ENCODE measurements at regions not wholly inside any gene's neighbourhood (a gene's known extent, or its start where the extent isn't known, plus 50 kb on each side); places are given as distances from the start of the nearest gene placed in this dataset.

DNA sequence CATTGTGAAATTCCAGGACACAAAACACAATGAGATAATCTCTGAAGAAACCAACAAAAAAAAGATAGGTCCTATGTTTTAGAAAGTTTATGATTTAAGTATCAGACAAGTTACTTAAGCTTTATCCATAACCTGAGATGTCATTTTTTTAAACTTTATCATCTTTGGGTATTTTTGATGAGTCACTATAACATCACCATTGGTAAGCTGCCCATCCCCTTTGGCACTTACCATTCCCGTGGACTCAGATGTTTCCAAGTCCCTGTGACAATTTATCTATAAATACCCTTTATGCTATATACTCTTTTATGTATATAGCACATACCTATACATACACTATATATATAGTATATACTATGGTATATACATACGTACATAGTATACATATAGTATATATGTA lies 198.9 kb upstream of the GEMIN8 start:
- TF ChIP-seq, protein P1, sequence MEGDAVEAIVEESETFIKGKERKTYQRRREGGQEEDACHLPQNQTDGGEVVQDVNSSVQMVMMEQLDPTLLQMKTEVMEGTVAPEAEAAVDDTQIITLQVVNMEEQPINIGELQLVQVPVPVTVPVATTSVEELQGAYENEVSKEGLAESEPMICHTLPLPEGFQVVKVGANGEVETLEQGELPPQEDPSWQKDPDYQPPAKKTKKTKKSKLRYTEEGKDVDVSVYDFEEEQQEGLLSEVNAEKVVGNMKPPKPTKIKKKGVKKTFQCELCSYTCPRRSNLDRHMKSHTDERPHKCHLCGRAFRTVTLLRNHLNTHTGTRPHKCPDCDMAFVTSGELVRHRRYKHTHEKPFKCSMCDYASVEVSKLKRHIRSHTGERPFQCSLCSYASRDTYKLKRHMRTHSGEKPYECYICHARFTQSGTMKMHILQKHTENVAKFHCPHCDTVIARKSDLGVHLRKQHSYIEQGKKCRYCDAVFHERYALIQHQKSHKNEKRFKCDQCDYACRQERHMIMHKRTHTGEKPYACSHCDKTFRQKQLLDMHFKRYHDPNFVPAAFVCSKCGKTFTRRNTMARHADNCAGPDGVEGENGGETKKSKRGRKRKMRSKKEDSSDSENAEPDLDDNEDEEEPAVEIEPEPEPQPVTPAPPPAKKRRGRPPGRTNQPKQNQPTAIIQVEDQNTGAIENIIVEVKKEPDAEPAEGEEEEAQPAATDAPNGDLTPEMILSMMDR (IDR thresholded peaks at IDR 0.05; ENCODE audit: unreplicated experiment) = no peak
- no peaks in the 10 kb centered on the region for H3K4me1 Mint-ChIP-seq (ENCODE audit: low read depth)
- H3K4me3 Mint-ChIP-seq (ENCODE audit: low read depth) = no peak overlapping the region
- no peaks in the 10 kb centered on the region for H3K27me3 Mint-ChIP-seq
- H3K36me3 Mint-ChIP-seq (ENCODE audit: insufficient read depth) = no peaks in the 10 kb centered on the region
- peaks cover 35% of the 10 kb centered on the region for H3K9me3 Mint-ChIP-seq (ENCODE audit: low read depth)
- DNase-seq (ENCODE audit: low spot score, unreplicated experiment) = no peak
- H3K27ac Mint-ChIP-seq = no peak overlapping the region

- H3K4me3 Mint-ChIP-seq (ENCODE audit: low read depth) = no peak overlapping the region
- peaks cover 9% of the 10 kb centered on the region for H3K9me3 Mint-ChIP-seq (ENCODE audit: low read depth)
- no peaks in the 10 kb centered on the region for H3K36me3 Mint-ChIP-seq (ENCODE audit: insufficient read depth)
- DNase-seq (ENCODE audit: low spot score, unreplicated experiment) = no peak
- H3K27ac Mint-ChIP-seq = no peak overlapping the region
- TF ChIP-seq, protein P1 (IDR thresholded peaks at IDR 0.05; ENCODE audit: unreplicated experiment) = no peak
- H3K4me1 Mint-ChIP-seq (ENCODE audit: low read depth) = no peaks in the 10 kb centered on the region
- H3K27me3 Mint-ChIP-seq = no peaks in the 10 kb centered on the region
Measured at GRCh38 chrX:14220386-14220944, 190.8 kb upstream of the GEMIN8 start.

DNA sequence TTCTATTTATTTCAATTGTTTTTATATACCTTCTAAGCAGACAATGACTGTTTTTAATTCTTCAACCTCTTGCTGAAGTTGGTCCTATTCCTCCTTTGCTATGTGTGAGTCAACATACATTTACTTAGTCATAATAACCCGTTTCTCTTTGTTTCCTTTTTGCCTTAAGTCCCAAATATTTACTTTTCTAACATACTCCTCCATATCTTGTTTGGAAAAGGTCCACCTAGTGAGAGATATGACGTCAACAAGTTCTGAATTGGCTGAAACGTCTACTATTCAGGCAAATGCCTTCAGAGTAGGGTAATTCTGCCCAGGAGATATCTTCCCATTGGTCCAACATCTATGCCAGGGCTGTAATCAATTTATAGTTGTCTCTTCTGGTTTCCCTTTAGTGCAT lies 179.3 kb upstream of the GEMIN8 start:
- TF ChIP-seq, protein P1 (IDR thresholded peaks at IDR 0.05; ENCODE audit: unreplicated experiment) = no peak
- Mint-ChIP-seq H3K4me3 (ENCODE audit: low read depth) (no peak overlapping the region), H3K27me3 (peaks cover 2% of the 10 kb centered on the region), H3K36me3 (ENCODE audit: insufficient read depth) (peaks cover 2% of the 10 kb centered on the region), H3K9me3 (ENCODE audit: low read depth) (peaks cover 28% of the 10 kb centered on the region), H3K4me1 (ENCODE audit: low read depth) (peaks cover 3% of the 10 kb centered on the region), H3K27ac (no peak overlapping the region)
- no peak for DNase-seq (ENCODE audit: low spot score, unreplicated experiment)

GRCh38 chrX:14194711-14195110 lies 165.0 kb upstream of the GEMIN8 start:
- H3K4me1 Mint-ChIP-seq (ENCODE audit: low read depth) = no peaks in the 10 kb centered on the region
- H3K9me3 Mint-ChIP-seq (ENCODE audit: low read depth) = peaks cover 20% of the 10 kb centered on the region
- no peaks in the 10 kb centered on the region for H3K36me3 Mint-ChIP-seq (ENCODE audit: insufficient read depth)
- no peaks in the 10 kb centered on the region for H3K27me3 Mint-ChIP-seq
- no peak for DNase-seq (ENCODE audit: low spot score, unreplicated experiment)
- TF ChIP-seq, protein P1 (IDR thresholded peaks at IDR 0.05; ENCODE audit: unreplicated experiment) = no peak
- H3K4me3 Mint-ChIP-seq (ENCODE audit: low read depth) = no peak overlapping the region
- H3K27ac Mint-ChIP-seq = no peak overlapping the region

DNA sequence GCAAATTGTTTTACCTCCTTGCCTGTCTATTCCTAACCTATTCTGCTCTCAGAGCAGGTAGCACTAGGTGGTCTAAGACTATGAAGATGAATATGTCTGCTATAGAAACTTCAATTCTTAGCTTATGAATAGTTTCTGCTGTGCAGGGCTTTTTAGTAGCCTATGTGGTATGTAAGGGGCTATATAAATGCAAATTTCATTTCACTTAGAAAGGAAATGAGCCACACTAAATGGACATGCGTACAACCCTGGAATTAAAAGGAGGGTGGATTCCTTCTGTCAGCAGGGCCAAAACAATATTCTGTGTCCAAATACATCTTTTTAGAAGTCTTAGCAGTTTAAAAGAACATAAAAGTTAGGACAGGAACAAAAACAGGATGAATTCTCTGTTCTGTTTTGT lies 163.9 kb upstream of the GEMIN8 start:
- Mint-ChIP-seq H3K36me3 (ENCODE audit: insufficient read depth) (no peaks in the 10 kb centered on the region), H3K27me3 (no peaks in the 10 kb centered on the region), H3K9me3 (ENCODE audit: low read depth) (peaks cover 27% of the 10 kb centered on the region), H3K27ac (no peak overlapping the region), H3K4me1 (ENCODE audit: low read depth) (no peaks in the 10 kb centered on the region), H3K4me3 (ENCODE audit: low read depth) (no peak overlapping the region)
- no peak for DNase-seq (ENCODE audit: low spot score, unreplicated experiment)
- TF ChIP-seq, protein P1 (IDR thresholded peaks at IDR 0.05; ENCODE audit: unreplicated experiment) = no peak
